Gastrocnemius medialis (tissue), 4 donors: ENCODE measurements at regions not wholly inside any gene's neighbourhood (a gene's known extent, or its start where the extent isn't known, plus 50 kb on each side); places are given as distances from the start of the nearest gene placed in this dataset.

Experiments used
- POLR2A ChIP-seq, 2 donors: fragments of 450-650 bp; IDR thresholded peaks; one replicate each; pipeline ENCODE4 v1.6.1; 2017; ENCODE audit warnings: antibody characterized with exemption in 2 of 2, mild to moderate bottlenecking in 2 of 2, moderate library complexity in 2 of 2
- TF ChIP-seq, protein P1 (sequence below), 5 experiments: fragments of 450-650 bp in 3 of 5; fragments of 200-600 bp in 2 of 5; sonication (generic) in 2 of 5; IDR thresholded peaks in 4 of 5; conservative IDR thresholded peaks in 1 of 5; 1 replicate in 4 of 5; 2 replicates in 1 of 5; pipeline ENCODE4 v1.5.1; 2016 to 2019; ENCODE audit warnings: antibody characterized with exemption in 5 of 5, mild to moderate bottlenecking in 3 of 5, moderate library complexity in 3 of 5

DNA sequence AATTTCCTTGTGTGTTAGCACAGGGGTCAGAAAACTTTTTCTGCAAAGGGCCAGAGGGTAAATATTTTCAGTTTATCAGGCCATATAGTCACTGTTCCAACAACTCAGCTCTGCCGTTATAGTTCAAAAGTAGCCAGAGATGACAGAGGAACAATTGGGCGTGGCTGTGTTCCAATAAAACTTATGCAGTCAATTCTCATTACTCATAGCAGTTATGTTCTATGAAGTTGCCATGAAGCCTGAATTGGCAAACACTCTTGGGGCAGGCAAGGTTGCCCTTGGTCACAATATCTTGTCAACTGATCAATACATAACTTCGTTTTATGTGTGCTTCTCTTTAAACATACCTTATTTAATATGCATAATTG lies 304.2 kb downstream of the TFAP2C start:
- no peak for TF ChIP-seq POLR2A (IDR thresholded peaks at IDR 0.05)
- TF ChIP-seq, protein P1, sequence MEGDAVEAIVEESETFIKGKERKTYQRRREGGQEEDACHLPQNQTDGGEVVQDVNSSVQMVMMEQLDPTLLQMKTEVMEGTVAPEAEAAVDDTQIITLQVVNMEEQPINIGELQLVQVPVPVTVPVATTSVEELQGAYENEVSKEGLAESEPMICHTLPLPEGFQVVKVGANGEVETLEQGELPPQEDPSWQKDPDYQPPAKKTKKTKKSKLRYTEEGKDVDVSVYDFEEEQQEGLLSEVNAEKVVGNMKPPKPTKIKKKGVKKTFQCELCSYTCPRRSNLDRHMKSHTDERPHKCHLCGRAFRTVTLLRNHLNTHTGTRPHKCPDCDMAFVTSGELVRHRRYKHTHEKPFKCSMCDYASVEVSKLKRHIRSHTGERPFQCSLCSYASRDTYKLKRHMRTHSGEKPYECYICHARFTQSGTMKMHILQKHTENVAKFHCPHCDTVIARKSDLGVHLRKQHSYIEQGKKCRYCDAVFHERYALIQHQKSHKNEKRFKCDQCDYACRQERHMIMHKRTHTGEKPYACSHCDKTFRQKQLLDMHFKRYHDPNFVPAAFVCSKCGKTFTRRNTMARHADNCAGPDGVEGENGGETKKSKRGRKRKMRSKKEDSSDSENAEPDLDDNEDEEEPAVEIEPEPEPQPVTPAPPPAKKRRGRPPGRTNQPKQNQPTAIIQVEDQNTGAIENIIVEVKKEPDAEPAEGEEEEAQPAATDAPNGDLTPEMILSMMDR (IDR thresholded peaks at IDR 0.05 in 4 of 5, conservative IDR thresholded peaks at IDR 0.05 in 1 of 5): no peak
